ENCODE measurements at regions not wholly inside any gene's neighbourhood (a gene's known extent, or its start where the extent isn't known, plus 50 kb on each side); places are given as distances from the start of the nearest gene placed in this dataset.

DNA sequence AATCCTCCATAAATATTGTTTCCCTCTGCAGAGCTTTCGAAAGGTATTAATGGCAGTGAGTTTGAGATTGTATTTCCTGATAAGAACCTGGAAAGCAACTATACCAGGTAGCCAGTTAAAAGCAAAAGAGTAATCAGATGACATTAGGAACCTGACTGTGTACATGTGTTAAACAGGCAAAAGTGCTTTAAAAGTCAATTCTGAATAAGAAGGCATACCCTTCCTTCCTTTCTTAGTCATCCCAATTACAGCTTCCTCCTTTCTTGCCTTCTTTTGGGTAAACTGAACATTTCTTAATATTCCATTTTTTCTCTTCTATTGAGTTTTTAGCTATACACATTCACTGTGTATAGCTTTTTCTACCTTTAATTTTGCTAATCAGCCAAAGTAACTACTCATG is 144.7 kb downstream of the ZNF281 start:
- Histone ChIP-seq H3K4me2 (ENCODE audit: extremely low read depth, insufficient read depth, low read length) (no peak overlapping the region), H4K20me1 (ENCODE audit: control insufficient read depth, extremely low read depth, insufficient read depth, low read length) (no peaks in the 10 kb centered on the region), H3K9ac (ENCODE audit: insufficient read depth, low read length) (no peak overlapping the region), H3K36me3 (ENCODE audit: control insufficient read depth, insufficient read depth, low read length) (no peaks in the 10 kb centered on the region), H3K27ac (ENCODE audit: insufficient read depth, low read length) (no peak overlapping the region), H3K9me3 (ENCODE audit: control insufficient read depth, insufficient read depth, low read depth, low read length) (no peaks in the 10 kb centered on the region), H3K4me3 (replicated peaks in 1 of 4; ENCODE audit: control extremely low read depth in 1 of 4, insufficient read depth in 1 of 4, low read depth in 3 of 4, low read length in 4 of 4) (no peak overlapping the region), H3K79me2 (ENCODE audit: control insufficient read depth, insufficient read depth, low read length) (no peaks in the 10 kb centered on the region), H2AFZ (ENCODE audit: low read length) (no peak overlapping the region), H3K27me3 (ENCODE audit: control insufficient read depth, insufficient read depth, low read length) (no peaks in the 10 kb centered on the region), H3K4me1 (ENCODE audit: control insufficient read depth, extremely low read depth, insufficient read depth, low read length) (no peaks in the 10 kb centered on the region)
- DNase-seq (ENCODE audit: low read depth in 2 of 2): no peak
- TF ChIP-seq EZH2 (IDR thresholded peaks at IDR 0.05; ENCODE audit: low read length, missing control alignments): no peak
- TF ChIP-seq, protein P1, sequence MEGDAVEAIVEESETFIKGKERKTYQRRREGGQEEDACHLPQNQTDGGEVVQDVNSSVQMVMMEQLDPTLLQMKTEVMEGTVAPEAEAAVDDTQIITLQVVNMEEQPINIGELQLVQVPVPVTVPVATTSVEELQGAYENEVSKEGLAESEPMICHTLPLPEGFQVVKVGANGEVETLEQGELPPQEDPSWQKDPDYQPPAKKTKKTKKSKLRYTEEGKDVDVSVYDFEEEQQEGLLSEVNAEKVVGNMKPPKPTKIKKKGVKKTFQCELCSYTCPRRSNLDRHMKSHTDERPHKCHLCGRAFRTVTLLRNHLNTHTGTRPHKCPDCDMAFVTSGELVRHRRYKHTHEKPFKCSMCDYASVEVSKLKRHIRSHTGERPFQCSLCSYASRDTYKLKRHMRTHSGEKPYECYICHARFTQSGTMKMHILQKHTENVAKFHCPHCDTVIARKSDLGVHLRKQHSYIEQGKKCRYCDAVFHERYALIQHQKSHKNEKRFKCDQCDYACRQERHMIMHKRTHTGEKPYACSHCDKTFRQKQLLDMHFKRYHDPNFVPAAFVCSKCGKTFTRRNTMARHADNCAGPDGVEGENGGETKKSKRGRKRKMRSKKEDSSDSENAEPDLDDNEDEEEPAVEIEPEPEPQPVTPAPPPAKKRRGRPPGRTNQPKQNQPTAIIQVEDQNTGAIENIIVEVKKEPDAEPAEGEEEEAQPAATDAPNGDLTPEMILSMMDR (conservative IDR thresholded peaks at IDR 0.05 in 1 of 2, IDR thresholded peaks at IDR 0.05 in 1 of 2; ENCODE audit: low read depth in 1 of 2, low read length in 2 of 2): no peak

DNA sequence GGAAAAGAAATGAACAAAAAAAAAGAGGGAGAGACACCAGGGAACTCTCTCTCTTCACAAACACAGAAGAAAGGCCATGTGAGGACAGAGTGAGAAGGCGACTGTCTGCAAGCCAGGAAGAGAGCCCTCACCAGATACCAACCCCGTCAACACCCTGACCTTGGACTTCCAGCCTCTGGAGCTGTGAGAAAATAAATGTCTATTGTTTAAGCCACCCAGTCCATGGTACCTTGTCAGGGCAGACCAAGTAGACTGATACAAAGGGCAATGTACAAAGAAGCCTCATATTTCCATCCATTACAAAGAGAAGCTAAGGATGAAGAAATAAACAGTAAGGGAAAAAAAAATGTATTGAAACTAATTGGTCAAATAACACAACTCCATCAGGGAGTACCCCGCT is 146.6 kb downstream of the ZNF281 start:
- H3K4me3 ChIP-seq (replicated peaks in 1 of 4; ENCODE audit: control extremely low read depth in 1 of 4, insufficient read depth in 1 of 4, low read depth in 3 of 4, low read length in 4 of 4): no peak overlapping the region
- no peaks in the 10 kb centered on the region for H3K36me3 ChIP-seq (ENCODE audit: control insufficient read depth, insufficient read depth, low read length)
- no peak overlapping the region for H3K27ac ChIP-seq (ENCODE audit: insufficient read depth, low read length)
- H3K4me2 ChIP-seq (ENCODE audit: extremely low read depth, insufficient read depth, low read length): no peak overlapping the region
- H3K9ac ChIP-seq (ENCODE audit: insufficient read depth, low read length): no peak overlapping the region
- H4K20me1 ChIP-seq (ENCODE audit: control insufficient read depth, extremely low read depth, insufficient read depth, low read length): no peaks in the 10 kb centered on the region
- H3K4me1 ChIP-seq (ENCODE audit: control insufficient read depth, extremely low read depth, insufficient read depth, low read length): no peaks in the 10 kb centered on the region
- TF ChIP-seq, protein P1 (conservative IDR thresholded peaks at IDR 0.05 in 1 of 2, IDR thresholded peaks at IDR 0.05 in 1 of 2; ENCODE audit: low read depth in 1 of 2, low read length in 2 of 2): no peak
- TF ChIP-seq EZH2 (IDR thresholded peaks at IDR 0.05; ENCODE audit: low read length, missing control alignments): no peak
- H3K27me3 ChIP-seq (ENCODE audit: control insufficient read depth, insufficient read depth, low read length): no peaks in the 10 kb centered on the region
- H3K9me3 ChIP-seq (ENCODE audit: control insufficient read depth, insufficient read depth, low read depth, low read length): no peaks in the 10 kb centered on the region
- H3K79me2 ChIP-seq (ENCODE audit: control insufficient read depth, insufficient read depth, low read length): no peaks in the 10 kb centered on the region
- no peak overlapping the region for H2AFZ ChIP-seq (ENCODE audit: low read length)
- no peak for DNase-seq (ENCODE audit: low read depth in 2 of 2)

DNA sequence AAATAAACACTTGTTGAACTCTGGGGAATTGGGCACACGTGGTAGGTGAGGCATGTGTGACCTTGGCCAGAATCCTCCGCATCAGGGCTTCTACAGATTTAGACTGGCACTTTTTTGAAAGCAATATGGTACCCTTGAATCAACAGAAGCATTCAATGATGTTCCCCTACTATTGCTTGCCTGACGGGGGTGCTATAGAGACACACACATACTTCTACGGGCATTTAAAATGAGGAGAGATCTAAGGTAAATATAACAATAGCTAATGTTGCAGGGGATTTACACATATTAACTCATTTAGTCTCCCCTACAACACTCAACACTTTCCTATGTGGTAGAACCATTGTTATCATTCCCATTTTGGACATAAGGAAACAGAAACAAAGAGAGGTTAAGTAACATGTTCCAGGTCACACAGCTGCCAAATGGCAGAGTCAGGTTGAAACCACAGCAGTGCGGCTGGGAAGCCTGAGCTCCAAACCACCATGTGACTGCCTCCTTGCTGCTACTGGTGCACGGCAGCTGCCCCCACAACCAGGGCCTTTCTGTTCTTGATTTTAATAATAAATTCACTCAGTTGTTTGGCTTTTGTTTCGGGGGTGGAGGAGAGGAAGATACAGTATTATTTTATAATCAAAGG is 147.4 kb downstream of the ZNF281 start:
- Histone ChIP-seq H3K4me1 (ENCODE audit: control insufficient read depth, extremely low read depth, insufficient read depth, low read length) (no peaks in the 10 kb centered on the region), H3K27me3 (ENCODE audit: control insufficient read depth, insufficient read depth, low read length) (no peaks in the 10 kb centered on the region), H4K20me1 (ENCODE audit: control insufficient read depth, extremely low read depth, insufficient read depth, low read length) (no peaks in the 10 kb centered on the region), H3K36me3 (ENCODE audit: control insufficient read depth, insufficient read depth, low read length) (no peaks in the 10 kb centered on the region), H3K4me3 (replicated peaks in 1 of 4; ENCODE audit: control extremely low read depth in 1 of 4, insufficient read depth in 1 of 4, low read depth in 3 of 4, low read length in 4 of 4) (no peak overlapping the region), H3K9me3 (ENCODE audit: control insufficient read depth, insufficient read depth, low read depth, low read length) (no peaks in the 10 kb centered on the region), H3K9ac (ENCODE audit: insufficient read depth, low read length) (no peak overlapping the region), H3K4me2 (ENCODE audit: extremely low read depth, insufficient read depth, low read length) (no peak overlapping the region), H3K27ac (ENCODE audit: insufficient read depth, low read length) (no peak overlapping the region), H3K79me2 (ENCODE audit: control insufficient read depth, insufficient read depth, low read length) (no peaks in the 10 kb centered on the region), H2AFZ (ENCODE audit: low read length) (no peak overlapping the region)
- no peak for TF ChIP-seq EZH2 (IDR thresholded peaks at IDR 0.05; ENCODE audit: low read length, missing control alignments)
- TF ChIP-seq, protein P1 (conservative IDR thresholded peaks at IDR 0.05 in 1 of 2, IDR thresholded peaks at IDR 0.05 in 1 of 2; ENCODE audit: low read depth in 1 of 2, low read length in 2 of 2): no peak
- DNase-seq (ENCODE audit: low read depth in 2 of 2): no peak

All from fibroblast of lung (primary cell).